ENCODE measurements at regions not wholly inside any gene's neighbourhood (a gene's known extent, or its start where the extent isn't known, plus 50 kb on each side); places are given as distances from the start of the nearest gene placed in this dataset.

DNA sequence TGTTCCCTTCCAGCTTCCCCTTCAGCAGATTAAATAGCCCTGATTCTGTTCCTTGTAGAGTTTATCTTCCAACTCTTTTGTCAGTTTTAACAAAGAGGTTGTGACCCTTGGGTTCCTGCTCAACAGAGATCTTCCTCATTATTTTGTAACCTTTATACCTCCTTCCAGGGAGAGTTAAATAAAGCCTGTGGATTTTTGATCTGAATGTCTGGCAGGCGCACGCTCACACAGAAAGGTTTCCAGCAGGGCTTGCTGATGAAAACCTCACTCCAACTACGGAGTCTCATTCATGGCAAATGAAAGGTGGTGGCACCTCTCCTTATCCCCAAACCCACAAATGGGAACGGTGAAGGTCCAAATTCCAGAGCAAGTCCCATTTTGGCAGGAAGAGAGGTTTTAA lies 129.0 kb downstream of the SREK1 start:
- H2AFZ ChIP-seq (ENCODE audit: low read depth, low read length, poor library complexity, severe bottlenecking): no peak overlapping the region
- no peak overlapping the region for H3K27ac ChIP-seq (ENCODE audit: low read depth, low read length)
- no TSS peak for BruUV-seq (replicated peaks)
- no peak overlapping the region for H3K4me3 ChIP-seq (replicated peaks in 1 of 2; ENCODE audit: low read depth in 1 of 2, low read length in 2 of 2)
- RAD21 ChIA-PET (ENCODE audit: low non-redundant PET in 1 of 2, low total read pairs in 2 of 2, uncharacterized antibody in 2 of 2, unreplicated experiment in 2 of 2): no interaction called here
- TF ChIP-seq FOSL1 (IDR thresholded peaks at IDR 0.05; ENCODE audit: low read depth) (no peak), POLR2A (IDR thresholded peaks at IDR 0.05; ENCODE audit: borderline replicate concordance, extremely low read depth, insufficient read depth, insufficient read length) (no peak), YY1 (IDR thresholded peaks at IDR 0.05; ENCODE audit: extremely low read depth, insufficient replicate concordance, low read depth, low read length) (no peak), RAD21 (IDR thresholded peaks at IDR 0.05; ENCODE audit: low read depth) (no peak), SRF (IDR thresholded peaks at IDR 0.05; ENCODE audit: low read depth) (no peak), TCF7L2 (IDR thresholded peaks at IDR 0.05; ENCODE audit: borderline replicate concordance, extremely low read depth, insufficient read depth, insufficient read length) (no peak), CTCF (IDR thresholded peaks at IDR 0.05 in 2 of 3, conservative IDR thresholded peaks at IDR 0.05 in 1 of 3; ENCODE audit: borderline replicate concordance in 1 of 3, insufficient read depth in 1 of 3, low read depth in 2 of 3, low read length in 2 of 3) (no peak), SIN3A (IDR thresholded peaks at IDR 0.05; ENCODE audit: low read depth) (no peak), CEBPB (IDR thresholded peaks at IDR 0.05; ENCODE audit: low read depth) (no peak), ELF1 (IDR thresholded peaks at IDR 0.05; ENCODE audit: borderline replicate concordance, low read depth) (no peak), ZFX (IDR thresholded peaks at IDR 0.05) (no peak)
- TF ChIP-seq, protein P1, sequence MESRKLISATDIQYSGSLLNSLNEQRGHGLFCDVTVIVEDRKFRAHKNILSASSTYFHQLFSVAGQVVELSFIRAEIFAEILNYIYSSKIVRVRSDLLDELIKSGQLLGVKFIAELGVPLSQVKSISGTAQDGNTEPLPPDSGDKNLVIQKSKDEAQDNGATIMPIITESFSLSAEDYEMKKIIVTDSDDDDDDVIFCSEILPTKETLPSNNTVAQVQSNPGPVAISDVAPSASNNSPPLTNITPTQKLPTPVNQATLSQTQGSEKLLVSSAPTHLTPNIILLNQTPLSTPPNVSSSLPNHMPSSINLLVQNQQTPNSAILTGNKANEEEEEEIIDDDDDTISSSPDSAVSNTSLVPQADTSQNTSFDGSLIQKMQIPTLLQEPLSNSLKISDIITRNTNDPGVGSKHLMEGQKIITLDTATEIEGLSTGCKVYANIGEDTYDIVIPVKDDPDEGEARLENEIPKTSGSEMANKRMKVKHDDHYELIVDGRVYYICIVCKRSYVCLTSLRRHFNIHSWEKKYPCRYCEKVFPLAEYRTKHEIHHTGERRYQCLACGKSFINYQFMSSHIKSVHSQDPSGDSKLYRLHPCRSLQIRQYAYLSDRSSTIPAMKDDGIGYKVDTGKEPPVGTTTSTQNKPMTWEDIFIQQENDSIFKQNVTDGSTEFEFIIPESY (IDR thresholded peaks at IDR 0.05; ENCODE audit: extremely low read depth, insufficient replicate concordance, low read length): no peak
- TF ChIP-seq, protein P2, sequence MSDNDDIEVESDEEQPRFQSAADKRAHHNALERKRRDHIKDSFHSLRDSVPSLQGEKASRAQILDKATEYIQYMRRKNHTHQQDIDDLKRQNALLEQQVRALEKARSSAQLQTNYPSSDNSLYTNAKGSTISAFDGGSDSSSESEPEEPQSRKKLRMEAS (IDR thresholded peaks at IDR 0.05): no peak
- CTCF ChIA-PET: no interaction called here
- POLR2A ChIA-PET: no interaction called here
- H3K79me2 ChIP-seq (ENCODE audit: insufficient read depth, low read length): no peaks in the 10 kb centered on the region
- ATAC-seq: no peak
- peaks cover 24% of the 10 kb centered on the region for H3K27me3 ChIP-seq (ENCODE audit: insufficient read depth, low read length)
- intact Hi-C loops (cut with micrococcal nuclease): no loop called here
- no peak overlapping the region for H3K9ac ChIP-seq (ENCODE audit: low read length)
- no peak overlapping the region for H3K4me2 ChIP-seq (ENCODE audit: low read length)
- H3K4me1 ChIP-seq (ENCODE audit: control insufficient read depth in 1 of 2, insufficient read depth in 2 of 2, low read length in 2 of 2): no peaks in the 10 kb centered on the region
- H3K9me2 ChIP-seq (ENCODE audit: insufficient read depth): no peaks in the 10 kb centered on the region
- no peaks in the 10 kb centered on the region for H4K20me1 ChIP-seq (ENCODE audit: insufficient read depth)
- no peak for DNase-seq (ENCODE audit: low read depth, low spot score)
- H3K36me3 ChIP-seq (ENCODE audit: control insufficient read depth in 1 of 2, insufficient read depth in 2 of 2, low read length in 2 of 2): no peaks in the 10 kb centered on the region
- no peaks in the 10 kb centered on the region for H3K9me3 ChIP-seq (ENCODE audit: control insufficient read depth in 1 of 2, insufficient read depth in 1 of 2, low read depth in 1 of 2, low read length in 2 of 2)
